ENCODE measurements at regions not wholly inside any gene's neighbourhood (a gene's known extent, or its start where the extent isn't known, plus 50 kb on each side); places are given as distances from the start of the nearest gene placed in this dataset.
"Not testable (repeated sequence)": the region's sequence is repeated elsewhere in the genome, so short reads cannot be mapped to it uniquely, and the experiment has no call there.

DNA sequence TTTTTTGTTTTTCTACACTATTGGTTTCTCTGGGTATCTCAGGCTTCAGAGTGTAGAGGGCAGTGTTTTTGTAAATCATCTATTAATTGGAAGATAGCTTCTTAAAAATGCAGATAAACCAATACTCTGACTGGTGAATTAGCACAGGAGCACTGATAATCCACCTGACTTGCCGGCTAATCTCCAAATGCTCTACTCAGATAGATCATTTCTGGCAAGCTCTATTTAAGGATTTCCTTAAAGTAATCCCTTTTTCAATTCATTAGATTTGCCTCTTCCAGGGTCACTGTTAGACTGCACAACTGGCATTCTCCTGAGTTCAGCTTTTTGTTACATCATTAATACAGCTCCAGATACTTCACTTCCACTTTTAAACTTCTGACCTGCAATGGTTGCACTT, 1390.3 kb upstream of the NUDT12 start:
- no peak for DNase-seq

DNA sequence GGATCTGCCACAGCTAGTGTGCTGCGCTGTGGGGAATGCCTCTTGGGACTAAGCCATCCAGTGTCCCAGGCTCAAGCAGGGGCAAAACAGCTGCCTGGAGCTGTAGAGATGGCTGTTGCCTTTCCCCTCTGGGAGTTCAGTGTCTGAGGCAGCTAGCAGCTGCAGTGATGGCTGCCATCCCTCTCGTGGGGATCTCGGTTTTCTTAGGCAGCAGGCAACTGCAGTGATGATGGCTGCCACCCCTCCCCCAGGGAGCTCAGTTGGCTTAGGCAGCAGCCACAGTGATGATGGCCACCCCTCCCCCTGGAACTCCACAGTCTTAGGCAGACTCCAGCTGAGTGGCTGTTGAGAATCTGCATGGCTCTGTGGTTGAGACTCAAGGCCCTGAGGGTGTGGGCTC, 1389.2 kb upstream of the NUDT12 start:
- no peak for DNase-seq

DNA sequence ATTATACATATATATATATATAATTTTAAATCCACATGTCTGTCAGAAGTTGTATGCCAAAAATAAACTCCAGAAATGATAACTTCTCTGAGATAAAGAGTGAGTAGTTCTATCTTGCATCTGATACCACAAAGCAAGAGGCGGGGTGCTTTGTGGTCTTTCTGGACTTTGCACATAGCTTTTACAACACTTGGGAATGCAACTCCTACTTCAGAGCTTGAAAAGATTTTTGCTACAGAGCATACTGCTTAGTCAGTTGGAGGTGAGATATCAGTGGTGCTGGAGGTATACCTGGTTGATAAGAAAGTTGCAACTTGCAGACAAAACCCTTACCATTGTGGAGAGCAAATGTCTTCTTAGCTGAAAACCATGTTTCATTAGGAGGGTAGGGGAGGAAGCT, 1384.5 kb upstream of the NUDT12 start:
- no peak for DNase-seq

DNA sequence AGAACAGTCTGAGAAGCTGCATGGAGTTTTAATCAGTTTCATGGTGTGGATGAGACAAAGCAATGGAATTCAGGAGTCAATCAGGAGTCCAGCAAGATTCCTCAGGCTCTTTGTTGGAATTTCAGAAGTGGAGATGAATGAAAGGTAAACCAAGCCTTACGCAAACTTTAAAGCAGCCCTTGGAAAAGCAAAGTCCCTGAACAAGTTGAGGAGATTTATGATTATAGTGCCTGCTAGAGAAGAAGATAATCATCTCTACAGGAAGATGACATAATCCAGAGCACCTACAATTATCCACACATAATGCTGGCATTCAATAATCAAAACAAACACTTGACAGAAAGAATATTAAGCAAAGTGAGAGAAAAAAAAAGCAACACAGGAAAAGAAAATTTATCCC, 1380.1 kb upstream of the NUDT12 start:
- DNase-seq: no peak

DNA sequence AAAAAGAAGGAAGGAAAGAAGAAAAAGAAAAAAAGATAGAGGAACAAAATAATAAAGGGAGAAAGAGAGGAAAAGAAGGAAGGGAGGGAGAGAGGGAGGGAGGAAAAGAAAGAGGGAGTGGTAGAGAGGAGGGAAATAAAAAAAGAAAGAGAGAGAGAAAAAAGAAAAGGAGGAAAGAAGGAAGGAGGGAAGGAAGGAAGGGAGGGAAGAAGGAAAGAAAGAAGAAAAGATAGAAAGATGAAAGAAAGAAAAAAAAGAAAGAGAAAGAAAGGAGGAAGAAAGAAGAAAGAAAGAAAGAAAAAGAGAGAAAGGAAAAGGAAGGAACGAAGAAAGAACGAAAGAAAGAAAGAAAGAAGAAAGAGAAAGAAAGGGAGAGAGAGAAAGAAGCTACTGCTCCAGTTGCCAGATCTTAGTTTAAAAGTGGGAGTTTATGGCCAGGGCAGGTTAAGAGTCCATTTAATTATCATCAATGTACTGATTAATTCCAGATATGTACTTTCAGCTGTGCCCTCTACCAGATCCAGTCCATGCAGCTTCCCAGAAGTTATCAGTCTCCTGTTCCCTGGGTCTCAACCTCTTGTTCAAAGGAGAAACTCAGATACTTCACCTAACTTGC, 1378.5 kb upstream of the NUDT12 start:
- no peak for DNase-seq

DNA sequence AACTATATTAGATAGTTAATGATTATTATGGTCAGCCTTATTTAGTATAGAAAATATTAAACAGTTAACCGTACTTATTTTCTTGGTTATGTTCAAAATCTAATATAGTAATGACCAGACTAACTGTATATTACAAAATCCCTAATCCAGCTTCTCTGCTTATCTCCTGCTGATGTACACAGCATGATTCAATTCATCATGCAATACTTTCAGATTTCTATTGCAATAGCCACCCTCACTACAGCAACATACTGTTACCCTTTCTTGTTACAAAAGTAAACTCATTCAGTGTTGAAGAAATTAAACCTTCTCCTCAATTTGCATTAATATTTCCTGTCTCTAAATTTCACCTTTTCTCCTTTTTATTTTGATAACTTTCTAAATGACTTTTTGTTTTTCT, 1375.0 kb upstream of the NUDT12 start:
- DNase-seq: no peak

DNA sequence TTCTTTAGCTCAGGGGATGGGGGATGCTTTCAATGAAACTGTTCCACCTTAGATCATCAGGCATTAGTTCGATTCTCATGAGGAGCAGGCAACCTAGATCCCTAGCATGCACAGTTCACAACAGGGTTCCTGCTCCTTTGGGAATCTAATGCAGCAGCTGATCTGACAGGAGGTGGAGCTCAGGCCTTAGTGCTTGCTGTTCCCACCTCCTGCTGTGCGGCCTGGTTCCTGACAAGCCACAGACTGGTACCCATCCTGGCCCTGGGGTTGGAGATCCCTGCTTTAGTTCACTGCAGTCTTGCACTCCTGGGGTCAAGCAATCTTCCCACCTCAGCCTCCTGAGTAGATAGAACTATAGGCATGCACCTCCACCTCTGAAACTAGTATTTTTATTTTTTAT, 1369.8 kb upstream of the NUDT12 start:
- DNase-seq: no peak

DNA sequence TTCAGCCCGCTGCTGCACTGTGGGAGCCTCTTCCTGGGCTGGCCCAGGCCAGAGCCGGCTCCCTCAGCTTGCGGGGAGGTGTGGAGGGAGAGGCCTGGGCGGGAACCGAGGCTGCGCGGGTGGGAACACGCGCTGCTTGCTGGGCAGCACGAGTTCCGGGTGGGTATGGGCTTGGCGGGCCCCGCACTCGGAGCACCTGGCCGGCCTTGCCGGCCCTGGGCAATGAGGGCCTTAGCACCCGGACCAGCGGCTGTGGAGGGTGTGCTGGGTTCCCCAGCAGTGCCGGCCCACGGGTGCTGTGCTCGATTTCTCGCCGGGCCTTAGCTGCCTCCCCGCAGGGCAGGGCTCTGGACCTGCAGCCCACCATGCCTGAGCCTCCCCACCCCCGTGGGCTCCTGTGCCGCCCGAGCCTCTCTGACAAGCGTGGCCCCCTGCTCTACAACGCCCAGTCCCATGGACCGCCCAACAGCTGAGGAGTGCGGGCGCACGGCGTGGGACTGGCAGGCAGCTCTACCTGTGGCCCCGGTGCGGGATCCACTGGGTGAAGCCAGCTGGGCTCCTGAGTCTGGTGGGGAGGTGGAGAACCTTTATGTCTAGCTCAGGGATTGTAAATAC, 1366.4 kb upstream of the NUDT12 start:
- no peak for DNase-seq

DNA sequence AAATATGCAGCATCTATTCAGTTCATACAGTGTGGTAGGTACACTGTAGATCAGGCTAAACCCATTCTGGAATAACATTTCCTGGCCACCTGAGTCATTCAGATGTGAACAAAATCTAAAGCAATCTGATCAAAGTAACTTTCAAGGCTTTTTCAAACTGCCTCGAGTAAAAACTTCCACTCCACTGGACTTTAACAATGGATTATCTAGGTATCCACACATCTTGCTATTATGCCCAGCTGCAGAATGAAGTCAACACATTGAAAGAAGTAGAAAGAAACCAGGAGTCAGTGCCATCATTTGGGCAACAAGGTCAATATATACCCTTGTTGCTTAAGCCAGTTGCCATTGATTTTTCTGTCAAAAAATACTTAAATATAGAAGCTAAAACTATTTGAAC, 1352.6 kb upstream of the NUDT12 start:
- DNase-seq: no peak

DNA sequence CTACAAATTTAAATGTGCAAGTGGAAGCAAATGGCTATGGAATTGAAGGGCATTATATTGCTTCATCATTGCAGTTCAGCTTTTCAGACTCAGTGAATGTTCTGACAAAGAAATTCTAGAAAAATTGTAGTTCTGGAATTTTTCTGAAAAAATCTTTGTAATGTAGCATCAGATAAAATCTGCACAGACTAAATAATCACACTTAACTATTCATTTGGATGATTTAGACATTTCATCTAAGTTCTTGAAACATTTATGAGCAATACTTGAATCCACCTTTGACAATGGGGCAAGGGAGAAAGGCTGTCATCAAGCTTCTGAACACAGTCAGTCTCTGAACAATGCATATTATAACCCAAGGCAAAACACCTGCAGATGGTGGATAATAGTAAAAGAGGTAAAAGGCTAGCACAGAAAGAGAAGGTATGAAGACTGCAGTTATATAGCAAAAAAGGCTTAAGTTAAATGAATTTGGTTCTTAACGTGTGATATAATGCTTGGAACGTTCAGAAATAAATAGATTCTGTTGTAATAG, 1352.0 kb upstream of the NUDT12 start:
- no peak for DNase-seq

DNA sequence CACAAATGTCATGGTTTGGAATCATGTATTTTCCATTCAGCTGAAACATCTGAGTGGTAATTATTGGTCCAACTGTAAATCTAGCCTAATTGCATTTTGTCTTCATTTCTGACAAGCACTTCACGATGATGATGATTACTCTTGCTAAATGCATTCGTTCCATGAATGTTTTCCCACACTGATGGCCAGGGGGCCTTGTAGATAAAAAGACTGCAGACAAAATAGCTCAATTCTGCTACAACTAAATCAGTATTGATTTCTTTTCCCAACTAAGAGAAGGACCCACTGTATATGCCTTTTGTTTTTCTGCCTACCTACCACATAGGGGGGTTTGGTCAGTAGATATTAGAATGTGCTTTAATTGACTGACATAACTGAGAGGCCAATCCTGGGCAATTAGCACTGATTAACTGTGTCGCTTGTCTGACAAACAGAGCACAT, 1351.3 kb upstream of the NUDT12 start:
- DNase-seq: no peak

DNA sequence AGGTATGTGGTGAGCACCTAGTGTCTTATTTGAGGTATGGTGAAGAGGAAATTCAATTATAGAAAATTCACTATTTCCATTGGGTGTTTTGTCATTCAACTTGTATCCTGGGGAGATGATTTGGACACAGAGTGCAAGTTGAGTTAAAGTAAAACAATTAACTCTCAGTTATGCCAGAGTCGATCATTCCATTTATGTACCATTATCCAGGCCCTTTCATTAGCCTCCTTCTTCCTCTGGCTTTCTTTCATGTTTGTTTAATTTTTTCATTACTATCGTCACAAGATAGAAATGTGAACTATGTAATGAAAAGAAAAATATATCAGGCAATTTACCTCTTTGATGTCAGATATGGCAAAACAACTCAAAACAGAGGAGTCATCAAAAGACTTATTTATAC, 1347.2 kb upstream of the NUDT12 start:
- DNase-seq: peak; percentile 3

DNA sequence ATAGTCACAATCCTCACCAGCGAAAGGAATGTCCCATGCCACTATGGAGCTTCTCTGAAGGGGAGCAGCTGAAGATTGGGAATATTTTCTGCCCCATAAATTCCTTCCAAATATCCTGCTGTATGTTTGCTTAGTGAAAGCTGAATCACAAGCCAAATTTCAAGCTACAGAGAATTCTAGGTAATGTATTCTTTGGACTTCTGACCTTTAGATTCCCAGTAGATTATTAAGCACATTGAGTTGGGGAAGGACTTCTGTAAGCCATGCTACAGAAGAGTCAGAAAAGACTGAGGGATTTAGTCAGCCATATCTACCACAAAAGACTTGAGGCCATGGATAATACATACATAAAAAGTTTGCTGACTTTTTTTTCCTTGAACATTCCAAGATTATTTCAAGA, 1342.0 kb upstream of the NUDT12 start:
- no peak for DNase-seq

DNA sequence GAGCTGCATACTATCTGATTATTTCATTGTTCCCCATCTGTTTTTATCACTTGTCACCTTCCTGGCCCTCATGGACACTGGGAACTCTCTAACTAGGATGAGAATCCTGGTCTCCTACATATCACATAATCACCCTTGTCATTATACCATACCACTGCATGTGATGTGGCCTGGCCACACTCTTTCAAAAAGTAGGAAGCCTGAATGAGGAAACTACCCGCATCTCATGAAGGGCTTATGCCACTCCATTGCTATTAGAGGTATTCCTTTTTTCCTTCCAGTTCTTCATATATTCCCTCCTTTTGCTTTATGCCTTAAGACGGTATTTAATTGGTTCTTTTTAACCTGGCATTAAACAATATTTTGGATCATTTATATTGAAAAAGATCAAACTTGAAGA, 1341.4 kb upstream of the NUDT12 start:
- DNase-seq: no peak

DNA sequence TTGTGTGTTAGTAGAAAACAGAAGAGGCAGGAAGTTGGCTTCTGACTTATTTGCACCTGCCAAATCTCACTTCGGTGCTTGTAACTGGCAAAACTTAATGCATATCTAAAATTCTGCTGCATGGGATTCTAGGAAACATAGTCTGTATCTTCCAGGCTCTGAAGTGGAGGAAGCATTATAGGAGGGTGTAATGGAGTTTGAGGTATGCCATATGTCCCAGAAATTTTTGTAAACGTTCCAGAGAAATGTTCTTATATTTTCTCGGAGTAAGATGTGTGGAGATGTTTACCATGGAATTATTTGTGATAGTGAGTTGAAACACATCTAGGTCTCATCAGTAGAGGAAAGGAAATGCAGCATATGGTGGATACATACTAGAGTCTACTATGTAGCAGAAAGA, 1329.0 kb upstream of the NUDT12 start:
- DNase-seq: no peak

DNA sequence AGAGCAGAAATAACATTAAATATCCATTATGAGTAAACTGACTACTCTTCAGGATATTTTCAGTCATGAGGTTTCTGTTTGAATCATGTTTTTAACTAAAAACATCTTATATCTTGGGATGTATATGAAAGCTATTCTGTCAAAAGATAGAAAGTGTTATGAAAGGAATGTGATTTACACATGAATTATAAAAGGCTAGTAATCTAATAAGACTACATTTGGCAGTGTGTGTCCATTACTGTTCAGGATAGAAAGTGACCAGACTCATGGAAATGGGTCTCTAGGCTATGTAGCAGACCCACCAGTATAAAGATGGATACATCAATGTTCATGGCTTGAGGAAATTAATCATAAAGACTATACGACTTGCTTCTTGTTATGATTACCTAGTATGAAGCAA, 1328.2 kb upstream of the NUDT12 start:
- DNase-seq: no peak

DNA sequence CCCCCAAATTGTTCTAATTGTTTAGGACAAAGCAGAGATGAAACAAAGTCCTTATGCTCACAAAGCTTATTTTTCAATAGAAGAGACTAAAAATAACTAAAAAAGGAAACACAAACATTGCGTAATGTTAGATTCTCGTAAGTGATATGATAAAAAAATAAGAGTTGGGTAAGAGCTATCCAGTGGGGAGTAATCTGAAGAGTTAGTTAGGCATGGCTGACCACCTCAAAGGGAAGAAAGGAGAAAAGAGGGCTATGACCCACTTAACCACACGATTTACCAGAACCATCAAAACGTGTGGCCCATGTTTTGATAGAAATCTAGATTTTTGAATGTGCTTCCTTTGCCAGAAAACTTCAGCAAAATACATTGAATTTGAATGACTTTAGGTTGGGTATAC, 1296.8 kb upstream of the NUDT12 start:
- no peak for DNase-seq

DNA sequence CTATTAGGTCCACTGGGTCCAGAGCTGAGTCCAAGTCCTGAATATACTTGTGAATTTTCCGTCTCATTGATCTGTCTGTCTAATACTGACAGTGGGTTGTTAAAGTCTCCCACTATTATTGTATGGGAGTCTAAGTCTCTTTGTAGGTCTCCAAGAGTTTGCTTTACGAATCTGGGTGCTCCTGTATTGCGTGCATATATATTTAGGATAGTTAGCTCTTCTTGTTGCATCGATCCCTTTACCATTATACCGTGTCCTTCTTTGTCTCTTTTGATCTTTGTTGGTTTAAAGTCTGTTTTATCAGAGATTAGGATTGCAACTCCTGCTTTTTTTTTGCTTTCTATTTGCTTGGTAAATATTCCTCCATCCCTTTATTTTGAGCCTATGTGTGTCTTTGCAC, 1289.5 kb upstream of the NUDT12 start:
- DNase-seq: not testable (repeated sequence)

DNA sequence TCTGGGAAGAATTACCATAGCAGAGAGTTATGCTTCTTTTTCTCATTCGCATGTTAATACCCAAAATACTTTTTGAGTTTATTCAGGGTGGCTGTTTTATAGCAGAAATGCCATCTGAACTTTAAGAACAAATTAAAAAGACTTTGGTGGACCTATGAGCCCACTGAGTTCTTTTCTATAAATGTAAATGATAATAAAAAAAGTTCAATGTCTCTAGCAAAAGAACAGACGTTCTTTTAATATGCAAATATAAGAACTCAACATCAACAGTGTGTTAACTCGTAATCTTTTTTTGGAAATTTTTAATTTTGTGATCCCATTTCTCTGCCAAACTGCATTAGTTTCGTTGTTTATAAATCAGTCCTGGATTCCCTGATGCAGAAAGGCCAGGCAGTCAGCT, 1283.0 kb upstream of the NUDT12 start:
- DNase-seq: no peak

DNA sequence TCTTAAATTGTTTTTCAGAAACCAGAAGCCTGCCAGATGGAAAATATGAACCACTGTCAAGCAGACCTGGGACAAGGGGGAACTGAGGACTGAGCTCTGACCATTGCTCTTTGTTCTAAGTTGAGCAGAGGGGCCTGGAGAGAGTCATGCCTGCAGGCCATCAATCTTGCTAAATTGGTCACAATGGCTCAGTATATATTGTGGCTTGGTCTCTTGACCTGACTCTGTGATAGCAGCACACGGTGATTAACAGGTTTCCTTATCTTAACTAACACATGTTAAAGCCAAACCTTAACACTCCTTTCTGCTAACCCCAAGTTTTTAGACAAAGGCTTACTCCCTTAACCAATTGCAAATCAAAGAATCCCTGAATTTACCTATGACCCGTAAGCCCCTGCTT, 1281.2 kb upstream of the NUDT12 start:
- no peak for DNase-seq

DNA sequence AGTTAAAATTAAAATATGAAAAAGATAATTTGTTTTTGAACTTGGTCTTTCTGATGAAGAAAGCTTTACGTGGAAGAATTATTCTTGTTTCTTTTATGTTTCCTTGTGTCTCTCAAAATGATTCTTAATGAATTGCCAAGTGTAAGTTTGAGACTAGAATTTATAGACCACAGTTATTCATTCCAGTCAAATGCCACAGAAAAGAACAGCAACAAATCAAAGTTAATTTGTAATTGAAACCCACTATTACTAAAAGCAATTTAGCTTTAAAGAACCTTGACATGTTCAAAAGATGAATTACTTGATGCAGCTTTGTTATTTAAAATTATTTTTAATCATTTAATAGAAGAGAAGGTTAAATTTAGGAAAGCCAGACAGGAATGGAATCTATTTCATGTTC, 1277.7 kb upstream of the NUDT12 start:
- no peak for DNase-seq

DNA sequence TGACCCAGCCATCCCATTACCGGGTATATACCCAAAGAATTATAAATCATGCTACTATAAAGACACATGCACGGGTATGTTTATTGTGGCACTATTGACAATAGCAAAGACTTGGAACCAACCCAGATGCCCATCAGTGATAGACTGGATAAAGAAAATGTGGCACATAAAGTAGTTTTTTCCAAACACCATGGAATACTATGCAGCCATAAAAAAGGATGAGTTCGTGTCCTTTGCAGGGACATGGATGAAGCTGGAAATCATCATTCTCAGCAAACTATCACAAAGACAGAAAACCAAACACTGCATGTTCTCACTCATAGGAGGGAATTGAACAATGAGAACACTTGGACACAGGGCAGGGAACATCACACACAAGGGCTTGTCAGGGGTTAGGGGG, 1268.9 kb upstream of the NUDT12 start:
- not testable (repeated sequence) for DNase-seq

DNA sequence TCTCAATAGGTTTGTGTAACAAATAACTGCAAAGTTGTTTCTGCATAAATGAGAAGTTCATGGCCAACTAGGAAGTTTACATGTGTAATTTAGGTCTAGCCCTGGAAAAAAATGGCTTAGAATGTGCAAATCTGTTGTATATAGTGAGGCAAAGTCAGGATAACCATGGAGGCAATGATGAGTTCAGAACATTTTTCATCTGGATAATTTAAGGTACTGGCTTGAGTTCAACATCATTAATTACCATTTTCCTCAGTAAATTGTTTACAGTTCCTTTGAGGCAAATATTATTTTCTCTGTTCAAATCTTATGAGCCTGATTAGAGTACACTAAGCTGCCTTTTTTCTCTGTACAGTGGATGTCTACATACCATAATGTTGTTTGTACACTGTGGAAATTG, 1259.0 kb upstream of the NUDT12 start:
- DNase-seq: no peak

DNA sequence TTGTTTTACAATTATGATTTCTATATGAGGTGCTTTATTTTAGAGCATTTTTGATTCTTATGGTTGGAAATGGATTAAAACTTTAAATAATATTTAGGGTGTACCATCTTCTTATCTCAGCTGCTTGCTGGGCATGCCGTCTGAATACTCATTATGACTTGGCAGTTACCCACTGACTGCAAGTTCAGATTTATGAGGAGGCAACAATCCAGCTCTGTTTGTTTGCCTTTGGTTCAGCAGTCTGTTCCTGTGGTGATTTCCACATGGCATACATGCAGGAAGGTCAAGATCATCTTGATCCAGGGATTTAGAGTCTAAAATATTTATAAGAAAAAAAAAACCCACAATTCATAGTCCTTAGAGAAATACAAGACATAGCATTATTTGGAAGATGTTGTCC, 1254.5 kb upstream of the NUDT12 start:
- DNase-seq: no peak

DNA sequence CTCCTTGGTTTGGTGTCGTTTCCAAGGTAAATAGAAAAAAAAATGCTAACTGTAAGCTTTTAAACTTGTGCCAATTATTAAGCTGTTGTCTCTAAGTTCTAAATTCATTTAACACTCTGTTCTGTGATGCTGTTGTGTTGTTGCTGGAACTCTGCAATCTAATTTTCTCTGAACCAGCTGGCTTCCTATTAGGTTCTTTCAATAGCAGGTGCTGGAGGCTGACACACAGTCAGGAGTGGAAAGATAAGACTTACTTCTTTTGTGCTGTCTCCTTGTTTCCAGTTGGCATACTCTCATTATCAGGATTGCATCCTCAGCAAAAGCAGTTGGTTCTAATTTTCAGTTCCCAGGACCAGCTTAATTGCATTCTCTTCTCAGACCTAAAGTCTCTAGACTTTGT, 1252.6 kb upstream of the NUDT12 start:
- no peak for DNase-seq

Data from fibroblast of skin of back (primary cell).